ENCODE measurements at regions not wholly inside any gene's neighbourhood (a gene's known extent, or its start where the extent isn't known, plus 50 kb on each side); places are given as distances from the start of the nearest gene placed in this dataset.
"Not testable (repeated sequence)": the region's sequence is repeated elsewhere in the genome, so short reads cannot be mapped to it uniquely, and the experiment has no call there.

- no peaks in the 10 kb centered on the region for H3K9me3 ChIP-seq (ENCODE audit: control insufficient read depth, low read length)
- H3K4me3 ChIP-seq (ENCODE audit: extremely low read depth, insufficient read depth, low read length, poor library complexity, severe bottlenecking): no peak overlapping the region
- no peaks in the 10 kb centered on the region for H3K4me1 ChIP-seq (ENCODE audit: control insufficient read depth, insufficient read depth, low read length, poor library complexity, severe bottlenecking)
- H3K36me3 ChIP-seq (ENCODE audit: control insufficient read depth, insufficient read depth, low read length): no peaks in the 10 kb centered on the region
- WGBS, 2 experiments (ENCODE audit: insufficient coverage in 2 of 2): 67% methylated on average over 1 of the region's 2 CpGs; no CpG with 5 or more reads in 1 of the 2 experiments
- H3K27ac ChIP-seq (ENCODE audit: low read depth, low read length, severe bottlenecking): no peak overlapping the region
These were observed 1132.2 kb upstream of the FAM98A start for GRCh38 chr2:34731292-34731691.

DNA sequence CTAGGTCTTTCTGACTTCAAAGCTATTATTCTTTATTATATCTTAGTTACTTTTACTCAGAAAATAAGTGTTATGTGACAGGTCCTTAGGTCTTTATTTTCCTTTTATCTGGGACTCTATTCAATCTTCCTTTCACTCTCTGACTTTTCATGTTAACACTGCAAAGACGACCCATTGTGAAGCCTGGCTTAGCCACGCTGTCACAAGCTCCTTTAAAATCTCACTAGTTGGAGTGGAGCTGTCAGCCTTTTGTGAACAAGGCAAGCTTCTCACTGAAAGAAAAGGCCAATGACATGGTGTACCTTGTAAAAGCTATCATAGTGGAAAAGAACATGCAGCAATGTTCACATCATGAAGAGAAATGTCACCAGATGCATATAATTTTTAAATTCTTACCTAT lies 1130.7 kb upstream of the FAM98A start:
- Histone ChIP-seq H3K36me3 (ENCODE audit: control insufficient read depth, insufficient read depth, low read length) (no peaks in the 10 kb centered on the region), H3K9me3 (ENCODE audit: control insufficient read depth, low read length) (no peaks in the 10 kb centered on the region), H3K4me3 (ENCODE audit: extremely low read depth, insufficient read depth, low read length, poor library complexity, severe bottlenecking) (no peak overlapping the region), H3K27ac (ENCODE audit: low read depth, low read length, severe bottlenecking) (no peak overlapping the region), H3K4me1 (ENCODE audit: control insufficient read depth, insufficient read depth, low read length, poor library complexity, severe bottlenecking) (no peaks in the 10 kb centered on the region)
- WGBS, 2 experiments (ENCODE audit: insufficient coverage in 2 of 2): 31% methylated on average over 2 of the region's 2 CpGs; no CpG with 5 or more reads in 1 of the 2 experiments

DNA sequence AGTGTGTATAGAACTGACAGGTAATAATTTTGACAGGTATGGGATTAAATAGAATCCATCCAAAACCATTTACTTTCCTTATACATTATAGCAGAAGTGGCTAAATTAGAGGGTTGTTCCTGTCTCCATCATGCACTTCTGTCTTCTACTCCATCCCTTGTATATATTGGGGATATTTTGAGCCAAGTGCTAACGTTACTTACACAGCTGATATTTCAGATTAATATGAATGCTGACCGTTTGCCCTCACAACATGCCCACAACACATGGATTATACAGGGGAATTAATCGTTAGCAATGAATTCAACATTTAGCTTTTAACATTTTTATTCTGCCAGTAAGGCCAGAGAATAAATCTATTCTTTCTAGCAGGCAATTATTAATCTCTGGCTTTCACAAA lies 1125.0 kb upstream of the FAM98A start:
- H3K4me1 ChIP-seq (ENCODE audit: control insufficient read depth, insufficient read depth, low read length, poor library complexity, severe bottlenecking): no peaks in the 10 kb centered on the region
- no peaks in the 10 kb centered on the region for H3K36me3 ChIP-seq (ENCODE audit: control insufficient read depth, insufficient read depth, low read length)
- no peaks in the 10 kb centered on the region for H3K9me3 ChIP-seq (ENCODE audit: control insufficient read depth, low read length)
- H3K4me3 ChIP-seq (ENCODE audit: extremely low read depth, insufficient read depth, low read length, poor library complexity, severe bottlenecking): no peak overlapping the region
- H3K27ac ChIP-seq (ENCODE audit: low read depth, low read length, severe bottlenecking): no peak overlapping the region
- 60% methylated on average over 1 of the region's 3 CpGs; no CpG with 5 or more reads in 1 of the 2 experiments for WGBS, 2 experiments (ENCODE audit: insufficient coverage in 2 of 2)

DNA sequence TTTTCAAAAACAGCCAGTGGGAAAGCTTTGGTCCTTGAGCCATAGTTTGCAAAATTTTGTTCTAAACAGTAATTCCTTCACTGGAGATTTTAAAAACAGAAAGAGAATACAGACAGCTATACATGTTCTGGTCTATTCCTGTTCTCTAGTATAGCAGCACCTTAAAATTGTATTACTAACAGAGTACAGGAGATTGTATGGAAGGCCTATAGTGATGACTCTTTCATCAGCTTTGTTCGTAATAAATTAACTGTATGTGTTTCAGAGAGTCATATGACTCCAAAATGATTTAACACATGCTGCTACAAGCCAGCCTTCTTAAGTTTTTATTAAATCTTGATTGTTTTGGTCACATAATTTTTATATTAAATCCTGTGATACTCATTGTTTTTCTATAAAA lies 1124.6 kb upstream of the FAM98A start:
- WGBS, 2 experiments (ENCODE audit: insufficient coverage in 2 of 2): no CpG with 5 or more reads among the region's 1 CpG
- Histone ChIP-seq H3K27ac (ENCODE audit: low read depth, low read length, severe bottlenecking) (no peak overlapping the region), H3K4me3 (ENCODE audit: extremely low read depth, insufficient read depth, low read length, poor library complexity, severe bottlenecking) (no peak overlapping the region), H3K9me3 (ENCODE audit: control insufficient read depth, low read length) (no peaks in the 10 kb centered on the region), H3K36me3 (ENCODE audit: control insufficient read depth, insufficient read depth, low read length) (no peaks in the 10 kb centered on the region), H3K4me1 (ENCODE audit: control insufficient read depth, insufficient read depth, low read length, poor library complexity, severe bottlenecking) (no peaks in the 10 kb centered on the region)

- no peaks in the 10 kb centered on the region for H3K36me3 ChIP-seq (ENCODE audit: control insufficient read depth, insufficient read depth, low read length)
- no peak overlapping the region for H3K27ac ChIP-seq (ENCODE audit: low read depth, low read length, severe bottlenecking)
- no peaks in the 10 kb centered on the region for H3K9me3 ChIP-seq (ENCODE audit: control insufficient read depth, low read length)
- no peak overlapping the region for H3K4me3 ChIP-seq (ENCODE audit: extremely low read depth, insufficient read depth, low read length, poor library complexity, severe bottlenecking)
- WGBS, 2 experiments (ENCODE audit: insufficient coverage in 2 of 2): 92% methylated on average over 4 of the region's 7 CpGs; no CpG with 5 or more reads in 1 of the 2 experiments
- no peaks in the 10 kb centered on the region for H3K4me1 ChIP-seq (ENCODE audit: control insufficient read depth, insufficient read depth, low read length, poor library complexity, severe bottlenecking)
These were observed 1120.1 kb upstream of the FAM98A start for GRCh38 chr2:34719206-34719605.

- H3K27ac ChIP-seq (ENCODE audit: low read depth, low read length, severe bottlenecking): no peak overlapping the region
- 91 to 94% methylated on average over 2 to 4 of the region's 6 CpGs for WGBS, 2 experiments (ENCODE audit: insufficient coverage in 2 of 2)
- H3K4me3 ChIP-seq (ENCODE audit: extremely low read depth, insufficient read depth, low read length, poor library complexity, severe bottlenecking): no peak overlapping the region
- H3K36me3 ChIP-seq (ENCODE audit: control insufficient read depth, insufficient read depth, low read length): no peaks in the 10 kb centered on the region
- H3K9me3 ChIP-seq (ENCODE audit: control insufficient read depth, low read length): no peaks in the 10 kb centered on the region
- no peaks in the 10 kb centered on the region for H3K4me1 ChIP-seq (ENCODE audit: control insufficient read depth, insufficient read depth, low read length, poor library complexity, severe bottlenecking)
These were observed 1106.6 kb upstream of the FAM98A start for GRCh38 chr2:34705551-34706247.

DNA sequence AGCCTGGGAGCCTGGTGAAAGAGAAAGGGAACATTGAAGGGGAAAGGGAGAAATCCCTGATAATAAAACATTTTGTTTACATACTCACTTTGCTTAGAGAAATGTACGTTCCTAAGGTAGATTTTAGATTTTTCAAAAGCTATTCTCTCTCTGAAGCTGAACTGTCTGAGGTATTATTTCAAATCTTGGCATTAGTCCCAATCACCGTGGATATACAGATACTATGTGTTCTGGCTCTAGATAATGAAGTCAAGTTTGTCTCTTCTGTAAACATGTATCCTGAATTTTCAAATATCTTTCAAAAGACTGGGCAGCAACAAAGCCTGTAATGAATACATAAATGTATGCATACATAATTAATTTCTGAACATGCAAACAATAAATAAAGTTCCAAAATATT lies 1104.2 kb upstream of the FAM98A start:
- Histone ChIP-seq H3K27ac (ENCODE audit: low read depth, low read length, severe bottlenecking) (no peak overlapping the region), H3K36me3 (ENCODE audit: control insufficient read depth, insufficient read depth, low read length) (no peaks in the 10 kb centered on the region), H3K9me3 (ENCODE audit: control insufficient read depth, low read length) (no peaks in the 10 kb centered on the region), H3K4me1 (ENCODE audit: control insufficient read depth, insufficient read depth, low read length, poor library complexity, severe bottlenecking) (no peaks in the 10 kb centered on the region), H3K4me3 (ENCODE audit: extremely low read depth, insufficient read depth, low read length, poor library complexity, severe bottlenecking) (no peak overlapping the region)
- no CpG with 5 or more reads among the region's 2 CpGs for WGBS, 2 experiments (ENCODE audit: insufficient coverage in 2 of 2)

- H3K27ac ChIP-seq (ENCODE audit: low read depth, low read length, severe bottlenecking); H3K36me3 ChIP-seq (ENCODE audit: control insufficient read depth, insufficient read depth, low read length); H3K9me3 ChIP-seq (ENCODE audit: control insufficient read depth, low read length); H3K4me1 ChIP-seq (ENCODE audit: control insufficient read depth, insufficient read depth, low read length, poor library complexity, severe bottlenecking); H3K4me3 ChIP-seq (ENCODE audit: extremely low read depth, insufficient read depth, low read length, poor library complexity, severe bottlenecking): not testable (repeated sequence)
- WGBS, 2 experiments (ENCODE audit: insufficient coverage in 2 of 2): 43 to 52% methylated on average over 3 to 4 of the region's 6 CpGs
These were observed 1103.3 kb upstream of the FAM98A start for GRCh38 chr2:34702391-34702790.

GRCh38 chr2:34677591-34677990 lies 1078.5 kb upstream of the FAM98A start:
- WGBS, 2 experiments (ENCODE audit: insufficient coverage in 2 of 2): 87 to 95% methylated on average over 11 of the region's 12 CpGs
- not testable (repeated sequence) for H3K4me1 ChIP-seq (ENCODE audit: control insufficient read depth, insufficient read depth, low read length, poor library complexity, severe bottlenecking); H3K4me3 ChIP-seq (ENCODE audit: extremely low read depth, insufficient read depth, low read length, poor library complexity, severe bottlenecking); H3K36me3 ChIP-seq (ENCODE audit: control insufficient read depth, insufficient read depth, low read length); H3K9me3 ChIP-seq (ENCODE audit: control insufficient read depth, low read length); H3K27ac ChIP-seq (ENCODE audit: low read depth, low read length, severe bottlenecking)

DNA sequence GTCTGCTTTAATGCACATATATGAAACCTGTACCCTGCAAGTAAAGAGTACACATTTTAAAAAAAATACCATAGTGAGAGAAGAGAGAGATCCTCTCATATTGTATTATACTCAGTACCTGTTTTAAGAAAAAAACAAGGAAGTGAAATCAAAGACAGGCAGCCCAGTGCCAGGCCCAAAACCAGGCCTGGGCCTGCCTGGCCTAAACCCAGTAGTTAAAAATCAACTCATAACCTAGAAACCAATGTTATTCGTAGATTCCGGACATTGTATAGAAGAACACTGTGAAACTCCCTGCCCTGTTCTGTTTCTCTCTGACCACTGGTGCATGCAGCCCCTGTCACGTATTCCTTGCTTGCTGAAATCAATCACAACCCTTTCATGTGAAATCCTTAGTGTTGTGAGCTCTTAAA lies 1078.0 kb upstream of the FAM98A start:
- H3K4me1 ChIP-seq (ENCODE audit: control insufficient read depth, insufficient read depth, low read length, poor library complexity, severe bottlenecking); H3K36me3 ChIP-seq (ENCODE audit: control insufficient read depth, insufficient read depth, low read length); H3K9me3 ChIP-seq (ENCODE audit: control insufficient read depth, low read length); H3K27ac ChIP-seq (ENCODE audit: low read depth, low read length, severe bottlenecking); H3K4me3 ChIP-seq (ENCODE audit: extremely low read depth, insufficient read depth, low read length, poor library complexity, severe bottlenecking): not testable (repeated sequence)
- WGBS, 2 experiments (ENCODE audit: insufficient coverage in 2 of 2): 60 to 77% methylated on average over 1 to 3 of the region's 3 CpGs

GRCh38 chr2:34670482-34670881 lies 1071.4 kb upstream of the FAM98A start:
- H3K27ac ChIP-seq (ENCODE audit: low read depth, low read length, severe bottlenecking): no peak overlapping the region

More at GRCh38 chr2:34670482-34670881, 1071.4 kb upstream of the FAM98A start:
- no peaks in the 10 kb centered on the region for H3K9me3 ChIP-seq (ENCODE audit: control insufficient read depth, low read length)
- 100% methylated on average over 3 of the region's 3 CpGs for WGBS, 2 experiments (ENCODE audit: insufficient coverage in 2 of 2)
- H3K36me3 ChIP-seq (ENCODE audit: control insufficient read depth, insufficient read depth, low read length): no peaks in the 10 kb centered on the region
- no peak overlapping the region for H3K4me3 ChIP-seq (ENCODE audit: extremely low read depth, insufficient read depth, low read length, poor library complexity, severe bottlenecking)
- no peaks in the 10 kb centered on the region for H3K4me1 ChIP-seq (ENCODE audit: control insufficient read depth, insufficient read depth, low read length, poor library complexity, severe bottlenecking)
